Adrenal gland (tissue), 5 donors: ENCODE measurements at regions not wholly inside any gene's neighbourhood (a gene's known extent, or its start where the extent isn't known, plus 50 kb on each side); places are given as distances from the start of the nearest gene placed in this dataset.

Experiments used
- POLR2A ChIP-seq, 2 donors: fragments of 450-650 bp; IDR thresholded peaks; one replicate each; pipeline ENCODE4 v1.6.1; 2017; ENCODE audit warnings: antibody characterized with exemption in 2 of 2, mild to moderate bottlenecking in 2 of 2, moderate library complexity in 1 of 2
- TF ChIP-seq, protein P1 (sequence below), 6 experiments: fragments of 450-650 bp in 4 of 6; fragments of 200-600 bp in 2 of 6; sonication (generic) in 1 of 6; IDR thresholded peaks; 1 replicate in 5 of 6; 2 replicates in 1 of 6; pipeline versions ENCODE4 v1.5.1 to v1.8.0; 2016 to 2021; ENCODE audit warnings: antibody characterized with exemption in 6 of 6, mild to moderate bottlenecking in 2 of 6, moderate library complexity in 1 of 6
- donor health status: DM: no; HTN: no; CAD: no.

DNA sequence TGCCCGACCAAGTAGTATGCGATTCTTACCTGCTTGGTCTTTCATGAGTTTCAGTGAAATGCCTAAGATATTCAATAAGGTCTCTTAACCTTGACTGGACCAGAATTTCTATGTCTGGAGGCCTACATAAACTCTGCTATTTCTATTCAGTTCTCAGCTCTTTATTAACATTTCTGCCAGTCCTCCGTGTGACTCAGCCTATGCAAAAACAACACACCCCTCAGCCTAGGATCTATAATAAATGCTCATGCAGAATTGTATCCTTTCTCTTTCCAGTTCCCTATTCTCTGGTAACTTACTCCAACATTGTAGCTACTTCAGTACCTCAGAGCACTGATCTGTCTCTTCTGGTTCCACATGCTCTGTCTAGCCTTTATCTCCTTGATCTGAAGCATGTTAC is 1507.4 kb downstream of the CDH11 start:
- TF ChIP-seq, protein P1, sequence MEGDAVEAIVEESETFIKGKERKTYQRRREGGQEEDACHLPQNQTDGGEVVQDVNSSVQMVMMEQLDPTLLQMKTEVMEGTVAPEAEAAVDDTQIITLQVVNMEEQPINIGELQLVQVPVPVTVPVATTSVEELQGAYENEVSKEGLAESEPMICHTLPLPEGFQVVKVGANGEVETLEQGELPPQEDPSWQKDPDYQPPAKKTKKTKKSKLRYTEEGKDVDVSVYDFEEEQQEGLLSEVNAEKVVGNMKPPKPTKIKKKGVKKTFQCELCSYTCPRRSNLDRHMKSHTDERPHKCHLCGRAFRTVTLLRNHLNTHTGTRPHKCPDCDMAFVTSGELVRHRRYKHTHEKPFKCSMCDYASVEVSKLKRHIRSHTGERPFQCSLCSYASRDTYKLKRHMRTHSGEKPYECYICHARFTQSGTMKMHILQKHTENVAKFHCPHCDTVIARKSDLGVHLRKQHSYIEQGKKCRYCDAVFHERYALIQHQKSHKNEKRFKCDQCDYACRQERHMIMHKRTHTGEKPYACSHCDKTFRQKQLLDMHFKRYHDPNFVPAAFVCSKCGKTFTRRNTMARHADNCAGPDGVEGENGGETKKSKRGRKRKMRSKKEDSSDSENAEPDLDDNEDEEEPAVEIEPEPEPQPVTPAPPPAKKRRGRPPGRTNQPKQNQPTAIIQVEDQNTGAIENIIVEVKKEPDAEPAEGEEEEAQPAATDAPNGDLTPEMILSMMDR (IDR thresholded peaks at IDR 0.05) = no peak
- no peak for TF ChIP-seq POLR2A (IDR thresholded peaks at IDR 0.05)
